NT2/D1 (cell line): ENCODE measurements at regions not wholly inside any gene's neighbourhood (a gene's known extent, or its start where the extent isn't known, plus 50 kb on each side); places are given as distances from the start of the nearest gene placed in this dataset.

Source experiments
- SUZ12 ChIP-seq: IDR thresholded peaks from 2 replicates; pipeline ENCODE4 v1.6.1; 2011; ENCODE audit not compliant: insufficient read length, insufficient read depth; ENCODE audit errors: extremely low read depth
- YY1 ChIP-seq: IDR thresholded peaks from 2 replicates; pipeline ENCODE4 v1.6.1; 2011; ENCODE audit not compliant: insufficient read length, insufficient read depth
- ZNF274 ChIP-seq: IDR thresholded peaks from 2 replicates; pipeline ENCODE4 v1.6.1; 2011; ENCODE audit warnings: mild to moderate bottlenecking, low read depth, low read length

DNA sequence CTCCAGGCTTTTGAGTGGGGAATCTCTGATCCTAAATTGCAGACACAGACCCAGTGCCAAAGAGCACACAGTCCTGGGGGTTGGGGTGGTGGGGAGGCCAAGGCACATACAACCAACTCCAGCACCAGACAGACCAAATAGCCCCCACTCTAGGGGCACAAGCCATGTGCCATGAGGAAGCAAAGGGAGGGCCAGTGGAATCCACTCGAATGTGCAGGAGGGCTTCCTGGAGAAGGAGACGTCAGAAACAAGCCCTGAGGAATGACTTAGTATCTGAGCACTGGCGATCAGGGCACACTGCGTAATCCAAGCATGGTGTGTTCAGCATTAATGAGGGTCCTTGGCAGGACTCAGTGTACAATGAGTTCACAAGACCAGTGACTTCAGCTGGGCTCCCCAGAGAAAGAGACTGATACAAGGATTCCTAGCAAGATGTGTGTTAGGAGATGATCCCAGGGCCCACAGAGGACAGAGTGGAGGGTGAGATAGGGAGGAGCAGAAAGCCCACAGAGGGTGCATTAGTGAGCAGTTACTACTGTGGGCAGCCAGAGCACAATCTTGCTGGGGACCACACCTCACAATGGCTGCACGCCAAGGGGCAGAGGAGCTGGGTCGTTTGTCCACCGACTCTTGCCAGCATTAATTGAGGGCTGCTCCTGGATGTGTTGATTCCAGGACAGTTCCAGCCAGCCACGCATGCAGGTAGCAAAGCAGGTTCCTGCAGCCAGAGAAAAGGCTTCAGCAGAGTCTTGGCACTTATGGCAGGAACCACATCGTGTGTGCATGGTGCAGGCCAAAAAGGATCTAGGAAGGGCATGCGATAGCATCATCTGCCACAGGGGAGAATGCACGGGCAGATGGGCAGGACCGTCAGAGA is 152.6 kb upstream of the VSTM2B start:
- TF ChIP-seq SUZ12 (no peak), YY1 (no peak), ZNF274 (no peak)
